ENCODE measurements at regions not wholly inside any gene's neighbourhood (a gene's known extent, or its start where the extent isn't known, plus 50 kb on each side); places are given as distances from the start of the nearest gene placed in this dataset.

- H3K4me3 ChIP-seq = no peak overlapping the region
Measured at GRCh38 chr6:144895313-144896278, 610.5 kb downstream of the UTRN start.

GRCh38 chr6:144896289-144896688, 611.2 kb downstream of the UTRN start:
- H3K27ac ChIP-seq = peak overlapping the region in 1 of 4 donors; percentile 41
- no peak for ATAC-seq
- no peaks in the 10 kb centered on the region for H3K27me3 ChIP-seq
- peaks cover 0 to 14% (median 0%) of the 10 kb centered on the region in 3 donors for H3K4me1 ChIP-seq
- 52 to 57% methylated on average over 1 to 3 of the region's 3 CpGs for WGBS, 2 donors (ENCODE audit: low coverage in 1 of 2)
- no peak overlapping the region for H3K4me3 ChIP-seq
- H3K9me3 ChIP-seq = peaks cover 0 to 1% (median 0%) of the 10 kb centered on the region in 3 donors
- no peak for TF ChIP-seq CTCF (IDR thresholded peaks at IDR 0.05)
- TF ChIP-seq EP300 (IDR thresholded peaks at IDR 0.05) = no peak
- no peak for TF ChIP-seq POLR2A (IDR thresholded peaks at IDR 0.05)
- TF ChIP-seq POLR2AphosphoS5 (IDR thresholded peaks at IDR 0.05) = no peak
- H3K36me3 ChIP-seq = no peaks in the 10 kb centered on the region

More at GRCh38 chr6:144895313-144896278, 610.5 kb downstream of the UTRN start:
- H3K27me3 ChIP-seq = no peaks in the 10 kb centered on the region
- peaks cover 0 to 14% (median 0%) of the 10 kb centered on the region in 3 donors for H3K4me1 ChIP-seq
- 48 to 52% methylated on average over 3 to 7 of the region's 8 CpGs for WGBS, 2 donors (ENCODE audit: low coverage in 1 of 2)
- no peaks in the 10 kb centered on the region for H3K9me3 ChIP-seq
- TF ChIP-seq CTCF (IDR thresholded peaks at IDR 0.05) = no peak
- TF ChIP-seq EP300 (IDR thresholded peaks at IDR 0.05) = no peak
- no peak for TF ChIP-seq POLR2A (IDR thresholded peaks at IDR 0.05)
- no peak for TF ChIP-seq POLR2AphosphoS5 (IDR thresholded peaks at IDR 0.05)
- H3K27ac ChIP-seq = peak overlapping the region in 1 of 4 donors; percentile 41
- no peak for ATAC-seq
- no peaks in the 10 kb centered on the region for H3K36me3 ChIP-seq

GRCh38 chr6:144896871-144897270, 611.7 kb downstream of the UTRN start:
- ATAC-seq = no peak
- Histone ChIP-seq H3K4me3 (no peak overlapping the region), H3K9me3 (peaks cover 0 to 7% (median 0%) of the 10 kb centered on the region in 3 donors), H3K27ac (no peak overlapping the region), H3K4me1 (peaks cover 0 to 14% (median 0%) of the 10 kb centered on the region in 3 donors), H3K36me3 (no peaks in the 10 kb centered on the region), H3K27me3 (no peaks in the 10 kb centered on the region)
- no peak for TF ChIP-seq POLR2AphosphoS5 (IDR thresholded peaks at IDR 0.05)
- TF ChIP-seq CTCF (IDR thresholded peaks at IDR 0.05) = no peak

GRCh38 chr6:144897441-144897921, 612.3 kb downstream of the UTRN start:
- Histone ChIP-seq H3K36me3 (no peaks in the 10 kb centered on the region), H3K4me3 (no peak overlapping the region), H3K27me3 (no peaks in the 10 kb centered on the region), H3K9me3 (peaks cover 0 to 11% (median 0%) of the 10 kb centered on the region in 3 donors), H3K4me1 (peaks cover 0 to 14% (median 0%) of the 10 kb centered on the region in 3 donors), H3K27ac (no peak overlapping the region)
- TF ChIP-seq POLR2AphosphoS5 (IDR thresholded peaks at IDR 0.05) (no peak), POLR2A (IDR thresholded peaks at IDR 0.05) (no peak), CTCF (IDR thresholded peaks at IDR 0.05) (no peak), EP300 (IDR thresholded peaks at IDR 0.05) (no peak)
- no peak for ATAC-seq
- 55 to 84% methylated on average over 4 of the region's 4 CpGs for WGBS, 2 donors (ENCODE audit: low coverage in 1 of 2)

All from gastroesophageal sphincter (tissue), 4 donors.